ENCODE measurements at regions not wholly inside any gene's neighbourhood (a gene's known extent, or its start where the extent isn't known, plus 50 kb on each side); places are given as distances from the start of the nearest gene placed in this dataset.
A peak's percentile ranks its signal among the peaks of the same experiment; 100 is the strongest.

GRCh38 chr7:157480371-157481050, 143.7 kb downstream of the DNAJB6 start:
- Histone ChIP-seq H3K4me2 (ENCODE audit: insufficient read depth in 1 of 2, low read depth in 2 of 2, low read length in 2 of 2) (no peak overlapping the region), H2AFZ (ENCODE audit: low read length) (no peak overlapping the region), H4K8ac (ENCODE audit: extremely low read depth, insufficient read depth, low read length) (no peak overlapping the region), H3K4ac (replicated peaks; ENCODE audit: insufficient read length, low read depth, low read length) (no peak overlapping the region), H3K4me1 (replicated peaks in 1 of 4; ENCODE audit: control insufficient read depth in 3 of 4, insufficient read depth in 4 of 4, low read length in 3 of 4) (no peaks in the 10 kb centered on the region), H3K9me3 (ENCODE audit: insufficient read depth in 2 of 2, low read depth in 1 of 2, low read length in 1 of 2) (peaks cover 0 to 6% of the 10 kb centered on the region in 2 experiments; a peak in 2 of 4 replicates), H3K79me1 (ENCODE audit: low read depth, low read length) (no peaks in the 10 kb centered on the region), H3K56ac (replicated peaks; ENCODE audit: insufficient read length, low read depth, low read length) (no peak overlapping the region), H3K79me2 (ENCODE audit: control insufficient read depth in 1 of 2, insufficient read depth in 2 of 2, low read length in 2 of 2) (no peaks in the 10 kb centered on the region), H2AK5ac (ENCODE audit: low read depth, low read length) (no peak overlapping the region), H3K27ac (ENCODE audit: low read depth, low read length) (no peak overlapping the region), H3K14ac (ENCODE audit: insufficient read length) (no peak overlapping the region), H2BK15ac (ENCODE audit: low read length) (no peak overlapping the region), H4K5ac (ENCODE audit: insufficient read length, low read depth, low read length) (no peak overlapping the region), H3K9ac (replicated peaks in 1 of 4; ENCODE audit: extremely low read depth in 1 of 4, low read depth in 3 of 4, low read length in 3 of 4) (no peak overlapping the region), H2BK120ac (replicated peaks; ENCODE audit: low read depth, low read length) (no peak overlapping the region), H3K27me3 (replicated peaks in 1 of 4; ENCODE audit: control insufficient read depth in 3 of 4, extremely low read depth in 1 of 4, insufficient read depth in 3 of 4, low read length in 3 of 4) (peaks cover 0 to 3% (median 0%) of the 10 kb centered on the region in 4 experiments; a peak in 1 of 7 replicates), H3K23me2 (ENCODE audit: low read depth, low read length) (peaks cover 18% of the 10 kb centered on the region; the same call in 1 of the 2 replicates), H4K91ac (replicated peaks; ENCODE audit: insufficient read length, low read length) (no peak overlapping the region), H3K18ac (ENCODE audit: extremely low read depth, low read length) (no peak overlapping the region), H2BK12ac (ENCODE audit: low read depth, low read length) (no peak overlapping the region), H2BK5ac (ENCODE audit: low read depth, low read length) (no peak overlapping the region), H3K36me3 (ENCODE audit: control insufficient read depth in 2 of 4, insufficient read depth in 4 of 4, low read length in 3 of 4) (no peaks in the 10 kb centered on the region; a peak in 1 of 8 replicates), H3K23ac (ENCODE audit: insufficient read length) (no peak overlapping the region), H2BK20ac (ENCODE audit: low read length) (no peak overlapping the region), H4K20me1 (replicated peaks in 1 of 2; ENCODE audit: control insufficient read depth in 1 of 2, insufficient read depth in 2 of 2, low read length in 2 of 2) (peaks cover 0 to 9% of the 10 kb centered on the region in 2 experiments), H3K4me3 (ENCODE audit: extremely low read depth in 1 of 4, insufficient read depth in 2 of 4, low read depth in 3 of 4, low read length in 4 of 4) (no peak overlapping the region)
- DNase-seq (ENCODE audit: low read depth in 1 of 2, low spot score in 2 of 2) (peak in 1 of 2 experiments; percentile 43), FAIRE-seq (no peak)
- ChIA-PET CTCF (ENCODE audit: partially characterized antibody) (no interaction called here), POLR2A (ENCODE audit: partially characterized antibody) (no interaction called here)
- WGBS, 2 experiments (ENCODE audit: extremely low coverage in 1 of 2, insufficient coverage in 1 of 2, insufficient read length in 1 of 2, insufficient replicate concordance in 2 of 2, low coverage in 1 of 2, low lambda C conversion rate in 2 of 2, missing lambda C conversion rate in 1 of 2): 85% methylated on average over 17 of the region's 20 CpGs; no CpG with 5 or more reads in 1 of the 2 experiments
- no peak for TF ChIP-seq MAFK (IDR thresholded peaks at IDR 0.05; ENCODE audit: low read depth, low read length)
- no peak for TF ChIP-seq RNF2 (IDR thresholded peaks at IDR 0.05; ENCODE audit: borderline replicate concordance, low read depth, low read length, missing control alignments, poor library complexity, severe bottlenecking)
- no peak for TF ChIP-seq BCL11A (IDR thresholded peaks at IDR 0.05; ENCODE audit: low read depth in 2 of 2, low read length in 2 of 2)
- no peak for TF ChIP-seq POLR2A (IDR thresholded peaks at IDR 0.05; ENCODE audit: control extremely low read depth in 1 of 2, low read depth in 2 of 2, low read length in 2 of 2)
- no peak for TF ChIP-seq SAP30 (IDR thresholded peaks at IDR 0.05; ENCODE audit: insufficient read depth, insufficient replicate concordance, low read length)
- no peak for TF ChIP-seq E2F6 (IDR thresholded peaks at IDR 0.05)
- no peak for TF ChIP-seq JUN (IDR thresholded peaks at IDR 0.05; ENCODE audit: low read depth, low read length)
- no peak for TF ChIP-seq TAF7 (optimal IDR thresholded peaks at IDR 0.05; ENCODE audit: borderline replicate concordance, low read depth, low read length)
- TF ChIP-seq EP300 (IDR thresholded peaks at IDR 0.05; ENCODE audit: borderline replicate concordance in 1 of 2, low read depth in 2 of 2, low read length in 2 of 2): no peak
- TF ChIP-seq GTF2F1 (IDR thresholded peaks at IDR 0.05; ENCODE audit: borderline replicate concordance, low read depth, low read length): no peak
- no peak for TF ChIP-seq SUZ12 (IDR thresholded peaks at IDR 0.05; ENCODE audit: low read length)
- no peak for TF ChIP-seq RXRA (IDR thresholded peaks at IDR 0.05; ENCODE audit: insufficient read depth, low read depth, low read length)
